Neuronal stem cell (in vitro differentiated cells): ENCODE measurements at regions not wholly inside any gene's neighbourhood (a gene's known extent, or its start where the extent isn't known, plus 50 kb on each side); places are given as distances from the start of the nearest gene placed in this dataset.

Experiments used
- DNase-seq: peaks from one replicate; pipeline ENCODE4 v3.0.0-alpha.2; 2013; ENCODE audit warnings: low spot score
- H2AFZ ChIP-seq: one replicate; pipeline ENCODE4 v1.6.1; 2013; ENCODE audit warnings: mild to moderate bottlenecking, low read length, inconsistent platforms
- H2AK5ac ChIP-seq: 2 replicates; pipeline ENCODE4 v1.6.1; 2013; ENCODE audit warnings: low read depth, mild to moderate bottlenecking, inconsistent platforms, low read length, moderate library complexity, mixed read lengths
- H2BK120ac ChIP-seq: 2 replicates; pipeline ENCODE4 v1.6.1; 2013; ENCODE audit warnings: low read depth, mild to moderate bottlenecking, inconsistent platforms, low read length, moderate library complexity, mixed read lengths
- H2BK12ac ChIP-seq: one replicate; pipeline ENCODE4 v1.6.1; 2013; ENCODE audit warnings: low read length, inconsistent platforms
- H2BK15ac ChIP-seq: 2 replicates; pipeline ENCODE4 v1.6.1; 2013; ENCODE audit warnings: mild to moderate bottlenecking, low read length, inconsistent platforms, mixed read lengths
- H2BK5ac ChIP-seq: one replicate; pipeline ENCODE4 v1.6.1; 2013; ENCODE audit warnings: inconsistent platforms, mild to moderate bottlenecking, low read length, moderate library complexity
- H3K14ac ChIP-seq: one replicate; pipeline ENCODE4 v1.6.1; 2013; ENCODE audit warnings: low read length, inconsistent platforms
- H3K18ac ChIP-seq: 2 replicates; pipeline ENCODE4 v1.6.1; 2013; ENCODE audit warnings: low read length, inconsistent platforms
- H3K23ac ChIP-seq: 2 replicates; pipeline ENCODE4 v1.6.1; 2013; ENCODE audit warnings: low read depth, mild to moderate bottlenecking, mixed read lengths, low read length, inconsistent platforms; ENCODE audit not compliant: poor library complexity
- H3K27ac ChIP-seq: replicated peaks from 3 replicates; pipeline ENCODE4 v1.5.1; 2013; ENCODE audit warnings: low read length, inconsistent platforms
- H3K27me3 ChIP-seq, 3 experiments: 2 replicates each; pipeline ENCODE4 v1.6.1; 2013; ENCODE audit warnings: low read length in 3 of 3, mild to moderate bottlenecking in 2 of 3, inconsistent platforms in 1 of 3, low read depth in 1 of 3, mixed read lengths in 1 of 3, moderate library complexity in 1 of 3; ENCODE audit not compliant: control insufficient read depth in 3 of 3, insufficient read depth in 3 of 3
- H3K36me3 ChIP-seq, 2 donors: replicated peaks in 1 of 2; 2 replicates each; pipeline ENCODE4 v1.6.1; 2013; ENCODE audit warnings: low read length in 2 of 2; ENCODE audit not compliant: control insufficient read depth in 2 of 2, insufficient read depth in 2 of 2
- H3K4ac ChIP-seq: 2 replicates; pipeline ENCODE4 v1.6.1; 2013; ENCODE audit warnings: inconsistent platforms, mild to moderate bottlenecking, low read length, moderate library complexity
- H3K4me1 ChIP-seq, 2 donors: 1 replicate in 1 of 2; 2 replicates in 1 of 2; pipeline ENCODE4 v1.6.1; 2013; ENCODE audit warnings: low read length in 2 of 2, low read depth in 1 of 2; ENCODE audit not compliant: control insufficient read depth in 2 of 2, insufficient read depth in 1 of 2
- H3K4me2 ChIP-seq: one replicate; pipeline ENCODE4 v1.6.1; 2013; ENCODE audit warnings: mild to moderate bottlenecking, low read length, inconsistent platforms; ENCODE audit not compliant: insufficient read depth, poor library complexity, severe bottlenecking
- H3K4me3 ChIP-seq, 2 donors: 2 replicates each; pipeline ENCODE4 v1.5.1; 2013; ENCODE audit warnings: low read length in 2 of 2, mild to moderate bottlenecking in 2 of 2, inconsistent platforms in 1 of 2, moderate library complexity in 1 of 2
- H3K79me1 ChIP-seq: one replicate; pipeline ENCODE4 v1.6.1; 2013; ENCODE audit warnings: low read depth, mild to moderate bottlenecking, inconsistent platforms, low read length, moderate library complexity
- H3K9ac ChIP-seq: one replicate; pipeline ENCODE4 v1.6.1; 2013; ENCODE audit warnings: mild to moderate bottlenecking, low read depth, low read length, inconsistent platforms; ENCODE audit not compliant: poor library complexity
- H3K9me3 ChIP-seq, 2 donors: replicated peaks in 1 of 2; 2 replicates each; pipeline versions ENCODE3 to v1.6.1; 2013; ENCODE audit warnings: low read length in 2 of 2, mild to moderate bottlenecking in 2 of 2, inconsistent platforms in 1 of 2, low read depth in 1 of 2, mixed read lengths in 1 of 2, moderate library complexity in 1 of 2; ENCODE audit not compliant: control insufficient read depth in 2 of 2, insufficient read depth in 1 of 2
- H4K8ac ChIP-seq: one replicate; pipeline ENCODE4 v1.6.1; 2013; ENCODE audit warnings: low read depth, mild to moderate bottlenecking, inconsistent platforms, low read length, moderate library complexity
- H4K91ac ChIP-seq: one replicate; pipeline ENCODE4 v1.6.1; 2013; ENCODE audit warnings: low read length, low read depth, mild to moderate bottlenecking, inconsistent platforms; ENCODE audit not compliant: poor library complexity
- WGBS, 2 donors: extraction: QIAGEN DNeasy Blood & Tissue Kit; methylation state at CpG; one replicate each; pipeline ENCODE4 v1.1.7; 2013; ENCODE audit warnings: missing lambda C conversion rate in 2 of 2, mixed read lengths in 1 of 2; ENCODE audit not compliant: insufficient read length in 2 of 2, insufficient replicate concordance in 1 of 2; ENCODE audit errors: extremely low coverage in 2 of 2; 5-methylcytosine and 5-hydroxymethylcytosine counted together

- Histone ChIP-seq H4K8ac (no peak overlapping the region), H2BK120ac (no peak overlapping the region), H3K4ac (no peak overlapping the region), H2AFZ (no peak overlapping the region), H3K9me3 (no peaks in the 10 kb centered on the region), H3K23ac (no peak overlapping the region), H4K91ac (no peak overlapping the region), H2BK15ac (no peak overlapping the region), H2AK5ac (no peak overlapping the region), H3K4me1 (peaks cover 0 to 6% of the 10 kb centered on the region in 2 donors), H3K9ac (no peak overlapping the region), H3K4me2 (no peak overlapping the region), H3K36me3 (no peaks in the 10 kb centered on the region), H3K18ac (peak overlapping the region; percentile 29), H3K4me3 (no peak overlapping the region), H2BK12ac (no peak overlapping the region), H2BK5ac (no peak overlapping the region), H3K79me1 (no peaks in the 10 kb centered on the region), H3K27me3 (no peaks in the 10 kb centered on the region), H3K27ac (no peak overlapping the region), H3K14ac (no peak overlapping the region)
- DNase-seq, result no peak
- WGBS, 2 donors, result no CpG with 5 or more reads among the region's 3 CpGs
These were observed 258.7 kb downstream of the EMP1 start for GRCh38 chr12:13454991-13455777.

GRCh38 chr12:13452955-13453570 lies 256.5 kb downstream of the EMP1 start:
- Histone ChIP-seq H3K4me2 (no peak overlapping the region), H3K27me3 (no peaks in the 10 kb centered on the region), H4K91ac (no peak overlapping the region), H3K9me3 (no peaks in the 10 kb centered on the region), H3K9ac (no peak overlapping the region), H3K4ac (no peak overlapping the region), H2BK15ac (no peak overlapping the region), H3K23ac (no peak overlapping the region), H3K79me1 (no peaks in the 10 kb centered on the region), H2BK5ac (no peak overlapping the region), H2AK5ac (no peak overlapping the region), H3K4me3 (no peak overlapping the region), H2BK120ac (no peak overlapping the region), H2BK12ac (no peak overlapping the region), H3K36me3 (no peaks in the 10 kb centered on the region), H3K27ac (no peak overlapping the region), H3K14ac (no peak overlapping the region), H3K4me1 (peaks cover 0 to 8% of the 10 kb centered on the region in 2 donors), H3K18ac (no peak overlapping the region), H2AFZ (no peak overlapping the region), H4K8ac (no peak overlapping the region)
- DNase-seq, result no peak
- WGBS, 2 donors, result no CpG with 5 or more reads among the region's 4 CpGs

- Histone ChIP-seq H2BK5ac (no peak overlapping the region), H3K27me3 (no peaks in the 10 kb centered on the region), H3K36me3 (no peaks in the 10 kb centered on the region), H2BK12ac (no peak overlapping the region), H4K91ac (no peak overlapping the region), H3K9ac (no peak overlapping the region), H3K4me1 (peaks cover 0 to 8% of the 10 kb centered on the region in 2 donors), H3K4ac (no peak overlapping the region), H3K4me3 (no peak overlapping the region), H2AFZ (no peak overlapping the region), H2BK15ac (no peak overlapping the region), H3K4me2 (no peak overlapping the region), H3K23ac (no peak overlapping the region), H3K9me3 (no peaks in the 10 kb centered on the region), H2AK5ac (peak overlapping the region; percentile 40), H3K27ac (no peak overlapping the region), H3K18ac (no peak overlapping the region), H4K8ac (no peak overlapping the region), H2BK120ac (no peak overlapping the region), H3K14ac (no peak overlapping the region), H3K79me1 (no peaks in the 10 kb centered on the region)
- WGBS, 2 donors, result no CpG with 5 or more reads among the region's 2 CpGs
- no peak for DNase-seq
These were observed 255.2 kb downstream of the EMP1 start for GRCh38 chr12:13451776-13452175.

- Histone ChIP-seq H2BK15ac (no peak overlapping the region), H3K4me2 (no peak overlapping the region), H3K4me3 (no peak overlapping the region), H2BK5ac (no peak overlapping the region), H2BK12ac (no peak overlapping the region), H3K4ac (no peak overlapping the region), H4K8ac (no peak overlapping the region), H3K27ac (no peak overlapping the region), H2AFZ (no peak overlapping the region), H3K23ac (no peak overlapping the region), H3K79me1 (no peaks in the 10 kb centered on the region), H3K9me3 (no peaks in the 10 kb centered on the region), H3K9ac (no peak overlapping the region), H2AK5ac (no peak overlapping the region), H3K14ac (no peak overlapping the region), H4K91ac (no peak overlapping the region), H3K27me3 (no peaks in the 10 kb centered on the region), H3K18ac (no peak overlapping the region), H3K4me1 (peaks cover 0 to 8% of the 10 kb centered on the region in 2 donors), H3K36me3 (no peaks in the 10 kb centered on the region), H2BK120ac (no peak overlapping the region)
- WGBS, 2 donors, result no CpG with 5 or more reads among the region's 2 CpGs
- no peak for DNase-seq
These were observed 253.9 kb downstream of the EMP1 start for GRCh38 chr12:13450231-13451080.
